ENCODE measurements at regions not wholly inside any gene's neighbourhood (a gene's known extent, or its start where the extent isn't known, plus 50 kb on each side); places are given as distances from the start of the nearest gene placed in this dataset.

GRCh38 chr2:185245216-185245615 is 493.4 kb upstream of the FSIP2 start:
- TF ChIP-seq POLR2AphosphoS5 (IDR thresholded peaks at IDR 0.05; ENCODE audit: insufficient read depth in 1 of 2, low read depth in 1 of 2) = no peak
- no peak for TF ChIP-seq POLR2A (IDR thresholded peaks at IDR 0.05)
- no peak for TF ChIP-seq CTCF (IDR thresholded peaks at IDR 0.05)

Measured in vagina (tissue), 2 donors.